DND-41 (cell line): ENCODE measurements at regions not wholly inside any gene's neighbourhood (a gene's known extent, or its start where the extent isn't known, plus 50 kb on each side); places are given as distances from the start of the nearest gene placed in this dataset.

Experiments used
- EZH2 ChIP-seq: IDR thresholded peaks from 3 replicates; pipeline ENCODE4 v1.6.1; 2012; ENCODE audit warnings: borderline replicate concordance, low read depth, mild to moderate bottlenecking, moderate library complexity, low read length, inconsistent platforms; ENCODE audit not compliant: severe bottlenecking
- TF ChIP-seq, protein P1 (sequence below): IDR thresholded peaks from 2 replicates; pipeline ENCODE4 v1.5.1; 2012; ENCODE audit warnings: borderline replicate concordance, low read length, moderate library complexity, mild to moderate bottlenecking; ENCODE audit not compliant: poor library complexity, severe bottlenecking; ENCODE audit errors: extremely low read depth

DNA sequence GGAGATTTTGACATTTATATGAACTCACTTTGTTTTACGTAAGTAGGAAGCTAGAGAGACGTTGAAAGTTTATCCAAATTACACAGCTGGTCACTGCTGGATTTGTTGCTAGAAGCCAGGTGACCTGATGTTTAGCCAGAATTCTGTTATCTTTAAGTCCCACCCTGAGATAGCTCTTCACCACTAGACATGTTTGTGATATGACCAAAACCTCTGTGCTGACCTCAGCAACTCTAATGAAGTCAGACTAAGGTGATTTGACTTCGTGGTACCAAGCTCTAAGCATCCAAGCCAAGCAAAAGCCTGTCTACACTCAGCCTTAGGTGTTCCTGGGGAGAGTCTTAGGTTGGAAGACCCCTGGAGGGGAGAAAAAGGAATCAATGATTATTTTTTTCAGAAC, 102.4 kb downstream of the ARRDC4 start:
- TF ChIP-seq, protein P1, sequence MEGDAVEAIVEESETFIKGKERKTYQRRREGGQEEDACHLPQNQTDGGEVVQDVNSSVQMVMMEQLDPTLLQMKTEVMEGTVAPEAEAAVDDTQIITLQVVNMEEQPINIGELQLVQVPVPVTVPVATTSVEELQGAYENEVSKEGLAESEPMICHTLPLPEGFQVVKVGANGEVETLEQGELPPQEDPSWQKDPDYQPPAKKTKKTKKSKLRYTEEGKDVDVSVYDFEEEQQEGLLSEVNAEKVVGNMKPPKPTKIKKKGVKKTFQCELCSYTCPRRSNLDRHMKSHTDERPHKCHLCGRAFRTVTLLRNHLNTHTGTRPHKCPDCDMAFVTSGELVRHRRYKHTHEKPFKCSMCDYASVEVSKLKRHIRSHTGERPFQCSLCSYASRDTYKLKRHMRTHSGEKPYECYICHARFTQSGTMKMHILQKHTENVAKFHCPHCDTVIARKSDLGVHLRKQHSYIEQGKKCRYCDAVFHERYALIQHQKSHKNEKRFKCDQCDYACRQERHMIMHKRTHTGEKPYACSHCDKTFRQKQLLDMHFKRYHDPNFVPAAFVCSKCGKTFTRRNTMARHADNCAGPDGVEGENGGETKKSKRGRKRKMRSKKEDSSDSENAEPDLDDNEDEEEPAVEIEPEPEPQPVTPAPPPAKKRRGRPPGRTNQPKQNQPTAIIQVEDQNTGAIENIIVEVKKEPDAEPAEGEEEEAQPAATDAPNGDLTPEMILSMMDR = no peak
- TF ChIP-seq EZH2 = no peak
